ENCODE measurements at regions not wholly inside any gene's neighbourhood (a gene's known extent, or its start where the extent isn't known, plus 50 kb on each side); places are given as distances from the start of the nearest gene placed in this dataset.
"Not testable (repeated sequence)": the region's sequence is repeated elsewhere in the genome, so short reads cannot be mapped to it uniquely, and the experiment has no call there.

DNA sequence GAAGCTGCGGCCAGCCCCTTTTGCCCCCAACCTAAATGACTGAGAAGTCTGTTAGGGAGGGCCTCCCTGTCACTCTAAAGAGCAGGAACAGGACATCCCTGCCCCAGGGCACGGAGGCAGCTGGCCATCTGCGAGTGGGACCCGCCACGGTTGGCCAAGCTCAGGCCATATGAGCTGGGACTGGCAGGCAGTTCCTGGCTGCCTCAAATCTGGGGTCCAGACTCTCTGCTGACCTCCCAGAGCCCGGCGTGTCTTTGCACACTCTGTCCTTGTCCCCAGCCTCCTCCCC is 143.0 kb downstream of the IGLL1 start:
- DNase-seq = not testable (repeated sequence)

DNA sequence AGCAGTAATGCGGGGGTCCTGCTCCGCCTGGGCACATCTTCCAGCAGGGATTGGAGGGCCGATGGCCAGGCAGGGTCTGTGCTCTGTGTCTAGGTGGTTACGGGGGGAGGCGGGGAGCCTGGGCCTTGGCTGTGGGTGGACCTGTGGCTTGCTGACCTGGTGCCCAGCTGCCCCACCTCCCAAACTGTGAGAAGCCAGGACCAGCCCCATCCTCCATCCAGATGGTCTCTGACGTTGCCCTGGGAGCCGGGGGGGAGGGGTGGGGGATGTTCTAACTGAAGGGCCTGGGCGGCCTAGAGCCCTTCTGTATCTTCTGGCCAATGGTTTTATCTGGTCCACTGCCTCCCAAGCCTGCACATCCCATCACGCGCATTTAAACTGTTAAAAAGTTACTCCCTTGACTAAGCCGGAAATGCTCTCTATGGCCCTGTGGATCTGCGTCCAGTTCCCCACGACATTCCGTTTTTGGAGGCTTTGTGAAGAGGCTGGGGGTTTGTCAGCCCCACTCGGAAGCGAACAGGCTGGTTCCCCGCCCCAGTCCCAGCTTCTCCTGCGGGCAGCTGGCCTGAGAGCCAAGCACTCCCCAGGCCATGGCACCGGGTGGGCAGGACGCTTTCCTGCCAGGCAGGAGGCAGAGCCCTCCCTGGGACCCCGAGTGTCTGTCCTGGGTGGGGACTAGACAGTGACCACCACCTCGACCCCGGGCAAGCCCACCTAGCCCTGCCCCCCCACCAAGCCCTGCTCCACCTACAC is 143.6 kb downstream of the IGLL1 start:
- DNase-seq = not testable (repeated sequence)

DNA sequence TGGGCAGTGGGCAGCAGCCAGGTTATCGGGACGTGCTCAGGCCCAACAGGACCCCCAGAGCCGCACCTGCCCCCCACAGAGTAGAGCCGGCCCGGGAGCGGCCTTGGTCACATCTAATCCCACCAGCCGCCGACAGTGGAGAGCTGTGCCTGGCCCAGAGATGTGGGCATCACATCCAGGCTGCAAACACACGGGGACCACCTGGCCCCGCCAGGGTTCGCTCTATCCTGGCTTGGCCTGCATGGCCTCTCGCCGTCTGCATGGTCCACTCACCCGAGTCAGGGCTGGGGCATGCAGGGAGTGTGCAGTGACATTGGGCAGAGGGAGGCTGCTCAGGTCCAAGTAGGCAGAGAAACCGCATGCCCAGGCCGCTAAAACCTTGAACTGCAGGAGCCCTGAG is 144.9 kb downstream of the IGLL1 start:
- not testable (repeated sequence) for DNase-seq

DNA sequence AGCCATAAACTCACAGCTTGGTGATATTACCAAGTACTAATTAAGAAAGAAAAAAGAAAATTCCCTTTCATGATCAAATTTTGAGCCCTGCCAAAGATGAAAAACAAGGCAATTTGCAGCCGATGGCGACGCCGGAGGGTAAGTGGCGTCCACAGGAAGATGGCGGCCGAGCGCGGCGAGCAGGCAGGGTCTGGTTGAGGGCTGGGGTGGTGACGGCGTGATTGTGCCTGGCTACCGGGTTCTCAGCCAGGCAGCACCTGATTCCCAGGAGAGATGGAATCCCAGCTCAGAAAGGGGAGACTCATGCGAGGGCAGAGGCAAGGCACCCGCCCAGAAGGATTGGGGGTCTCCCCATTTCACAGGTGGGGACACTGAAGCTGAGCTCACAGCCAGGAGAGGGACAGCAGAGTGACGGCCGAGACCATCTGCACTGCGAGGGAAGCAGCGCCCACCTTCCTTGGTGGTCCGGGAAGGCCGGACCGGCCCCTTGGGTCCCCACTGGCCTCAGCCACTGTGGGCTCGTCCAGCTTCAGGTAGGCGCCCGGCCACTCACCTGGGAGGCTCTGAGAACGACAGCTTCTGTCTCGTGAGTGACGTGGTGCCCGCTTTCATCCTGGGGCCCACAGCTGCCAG is 145.8 kb downstream of the IGLL1 start:
- DNase-seq = not testable (repeated sequence)

DNA sequence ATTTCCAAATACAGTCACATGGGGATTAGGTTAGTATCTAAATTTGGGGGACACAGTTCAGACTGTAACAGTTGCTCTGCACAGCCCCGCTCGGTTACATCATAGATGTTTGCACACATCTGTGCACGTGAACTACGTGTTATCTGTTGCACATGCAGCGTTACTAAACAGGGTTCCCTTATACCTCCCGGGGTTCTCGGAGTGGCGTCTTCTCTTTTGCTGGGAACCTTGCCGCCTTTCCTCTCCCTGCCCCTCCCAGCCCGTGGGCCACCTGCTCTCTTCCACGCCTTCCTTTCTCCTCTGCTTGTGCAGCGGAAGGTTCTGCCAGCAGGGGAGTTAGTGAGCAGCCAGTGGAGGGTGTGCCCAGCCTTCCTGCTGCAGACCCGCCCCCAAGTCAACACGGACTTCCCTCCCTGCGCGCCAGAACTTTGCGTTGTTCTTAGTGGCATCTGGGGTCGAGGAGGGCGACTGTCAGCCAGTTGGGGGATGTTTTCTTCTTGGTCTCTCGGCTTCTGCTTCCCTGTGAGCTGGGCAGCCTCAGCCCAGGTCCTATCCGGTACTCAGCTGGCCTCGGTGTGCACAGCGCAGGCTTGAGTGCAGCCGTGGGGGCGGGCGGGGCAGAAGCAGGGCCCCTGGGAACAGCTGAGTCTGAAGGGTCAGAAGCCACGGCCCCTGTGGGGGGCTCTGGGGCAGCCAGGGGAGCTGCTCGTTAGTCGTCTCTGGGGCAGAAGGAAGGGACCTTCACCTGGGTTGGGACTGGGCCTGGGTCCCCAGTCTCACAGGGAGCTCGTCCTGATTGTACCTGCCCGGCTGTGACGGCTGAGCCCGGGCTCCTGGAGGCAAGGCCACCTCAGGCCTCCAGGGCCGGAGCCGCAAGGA is 146.7 kb downstream of the IGLL1 start:
- DNase-seq = peak; percentile 38

DNA sequence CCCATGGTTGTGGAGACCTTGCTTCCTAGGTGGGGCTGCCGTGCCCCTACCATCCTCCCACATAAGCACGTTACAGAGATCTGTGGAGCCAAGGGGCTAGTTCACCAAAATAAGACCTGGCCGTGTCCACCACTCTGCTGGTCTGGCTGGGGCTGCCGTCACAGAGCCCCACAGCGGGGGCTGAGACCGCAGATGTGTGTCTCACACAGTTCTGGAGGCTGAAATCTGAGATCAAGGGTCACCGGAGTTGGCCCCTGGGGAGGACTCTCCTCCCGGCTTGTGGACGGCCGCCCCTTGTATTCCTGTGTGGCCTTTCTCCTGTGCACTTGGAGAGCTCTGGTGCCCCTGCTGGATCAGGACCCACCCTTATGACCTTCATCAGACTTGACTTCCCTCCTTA is 147.4 kb downstream of the IGLL1 start:
- DNase-seq = not testable (repeated sequence)

DNA sequence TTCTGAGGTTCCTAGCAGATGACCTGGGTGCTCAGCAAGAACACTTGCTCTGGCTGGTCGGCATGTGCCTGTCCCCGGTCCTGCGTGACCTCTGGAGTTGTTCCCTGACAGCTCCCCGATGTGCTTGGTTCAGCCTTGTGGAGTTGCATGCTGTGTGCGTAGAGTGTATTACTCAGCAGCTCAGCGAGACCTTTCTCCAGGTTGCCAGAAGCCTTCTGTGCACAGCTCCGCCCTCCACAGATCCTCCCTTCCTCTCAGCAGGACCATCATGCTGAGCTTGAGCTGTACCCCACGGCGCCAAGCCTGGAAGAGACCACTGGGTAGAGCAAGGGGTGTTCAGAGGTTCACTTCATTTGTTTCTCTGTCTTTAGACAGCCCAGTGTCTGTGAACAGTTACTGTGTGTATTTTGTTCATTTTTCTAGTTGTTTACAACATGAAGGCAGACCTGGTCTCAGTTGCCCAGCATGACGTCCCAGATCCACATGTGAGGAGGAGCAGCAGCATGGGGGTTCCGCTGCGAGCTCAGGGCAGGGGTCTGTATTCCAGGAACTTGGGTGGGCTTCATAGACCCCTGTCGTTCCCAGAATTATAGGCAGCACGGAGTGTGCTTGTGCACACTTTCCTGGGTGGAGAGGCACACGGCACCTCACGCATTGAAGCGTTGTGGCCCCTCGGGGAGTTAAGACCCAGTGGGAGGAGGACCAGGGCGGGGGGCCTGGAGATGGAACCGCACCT is 148.6 kb downstream of the IGLL1 start:
- DNase-seq = no peak

DNA sequence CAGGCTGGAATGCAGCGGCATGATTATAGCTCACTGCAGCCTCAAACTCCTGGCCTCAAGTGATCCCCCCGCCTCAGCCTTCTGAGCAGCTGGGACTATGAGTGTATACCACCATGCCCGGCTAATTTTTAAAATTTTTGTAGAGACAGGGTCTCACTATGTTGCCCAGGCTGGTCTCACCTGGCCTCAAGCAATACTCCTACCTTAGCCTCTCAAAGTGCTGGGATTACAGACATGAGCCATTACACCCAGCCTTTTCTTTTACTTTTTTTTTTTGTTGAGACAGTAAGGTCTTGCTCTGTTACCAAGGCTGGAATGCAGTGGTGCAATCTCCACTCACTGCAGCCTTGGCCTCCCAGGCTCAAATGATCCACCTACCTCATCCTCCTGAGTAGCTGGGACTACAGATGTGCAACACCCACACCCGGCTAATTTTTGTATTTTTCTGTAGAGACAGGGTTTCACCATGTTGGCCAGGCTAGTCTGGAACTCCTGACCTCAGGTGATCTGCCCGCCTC is 155.5 kb downstream of the IGLL1 start:
- not testable (repeated sequence) for DNase-seq

DNA sequence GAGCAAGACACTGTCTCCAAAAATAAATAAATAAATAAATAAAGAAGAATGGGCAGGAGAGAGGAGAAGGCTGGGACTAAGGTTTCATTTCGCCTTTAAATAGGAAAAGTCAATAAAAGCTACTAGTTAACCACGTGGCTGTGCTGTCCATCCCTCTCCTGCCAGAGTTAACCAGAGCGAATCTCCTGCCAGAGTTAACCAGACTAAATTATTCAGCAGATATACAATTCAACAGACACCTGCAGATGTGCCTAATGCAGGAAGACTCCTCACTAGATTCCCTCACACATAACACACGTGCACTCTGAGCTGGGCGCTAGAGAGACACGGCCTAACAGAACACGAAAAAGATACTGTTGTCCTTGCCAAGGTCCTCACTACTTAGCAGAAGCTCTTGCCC is 156.1 kb downstream of the IGLL1 start:
- DNase-seq = no peak

DNA sequence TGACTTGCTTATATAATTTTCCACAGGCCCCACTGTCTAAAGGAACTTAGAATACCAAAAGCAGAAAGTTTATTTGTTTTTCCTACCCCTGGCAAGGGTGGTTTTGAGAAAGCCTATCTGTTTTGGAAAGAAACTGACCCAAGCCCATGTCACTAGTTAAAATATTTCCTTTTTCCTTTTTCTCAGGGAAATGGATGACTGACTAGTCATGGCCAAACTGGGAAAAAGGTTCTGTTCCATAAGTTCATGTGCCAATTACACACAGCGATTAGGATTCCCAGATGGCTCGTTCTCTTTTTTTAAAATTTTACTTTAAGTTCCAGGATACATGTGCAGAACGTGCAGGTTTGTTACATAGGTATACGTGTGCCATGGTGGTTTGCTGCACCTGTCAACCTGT is 157.8 kb downstream of the IGLL1 start:
- DNase-seq = not testable (repeated sequence)

DNA sequence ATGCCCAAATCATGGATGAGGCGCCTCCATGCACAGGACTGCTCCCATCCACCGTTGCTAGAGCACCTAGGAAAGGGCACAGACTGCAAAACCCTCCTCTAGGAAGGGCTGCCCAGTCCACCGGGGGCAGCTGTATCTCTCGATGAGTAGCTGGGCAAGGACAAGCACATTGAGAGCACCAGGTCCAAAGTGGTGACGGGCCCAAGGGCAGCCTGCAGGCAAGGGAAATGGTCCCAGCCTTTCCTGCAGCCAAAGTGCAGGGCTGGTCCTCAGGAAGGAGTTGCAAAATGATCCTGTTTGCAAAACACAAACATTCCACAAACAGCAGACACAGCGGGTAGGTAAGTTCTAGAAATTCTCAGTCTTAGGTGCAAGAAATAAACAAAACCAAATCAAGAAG is 158.8 kb downstream of the IGLL1 start:
- not testable (repeated sequence) for DNase-seq

DNA sequence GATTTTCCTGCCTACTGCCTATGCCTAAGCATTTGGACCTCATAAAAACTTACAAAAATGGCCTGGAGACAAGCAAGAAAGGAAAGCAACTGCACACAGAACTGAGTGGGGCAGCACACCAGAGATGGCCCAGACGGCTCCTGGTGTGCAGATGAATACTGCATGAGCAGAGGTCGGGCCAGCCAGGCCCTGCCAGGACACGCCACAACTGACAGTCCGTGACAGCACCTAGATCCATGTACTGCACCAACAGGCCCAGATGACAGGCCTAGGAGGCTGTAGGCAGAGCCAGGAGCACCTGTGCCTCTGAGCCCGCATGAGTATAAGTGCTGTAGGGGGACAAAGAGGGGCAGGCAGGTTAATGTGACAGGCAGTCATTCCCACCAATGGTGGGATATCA is 160.2 kb downstream of the IGLL1 start:
- no peak for DNase-seq

DNA sequence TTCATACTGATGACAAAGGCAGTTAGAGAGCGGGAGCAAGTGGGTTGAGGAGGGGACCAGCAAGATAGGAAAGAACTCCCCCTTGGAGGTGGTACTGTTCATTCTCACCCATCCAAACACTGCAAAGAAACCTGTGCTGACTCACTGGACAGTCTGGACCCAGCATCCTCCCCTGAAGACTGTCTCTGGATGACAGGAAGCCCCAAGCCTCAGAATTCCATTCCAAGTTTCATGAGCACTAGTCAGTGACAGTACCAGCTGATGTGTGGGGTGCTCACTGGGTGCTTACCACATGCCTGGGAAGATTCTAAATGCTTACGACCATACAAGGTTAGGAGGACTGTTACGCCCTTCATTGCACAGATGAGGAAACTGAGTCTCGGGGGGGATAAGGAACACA is 160.9 kb downstream of the IGLL1 start:
- no peak for DNase-seq

DNA sequence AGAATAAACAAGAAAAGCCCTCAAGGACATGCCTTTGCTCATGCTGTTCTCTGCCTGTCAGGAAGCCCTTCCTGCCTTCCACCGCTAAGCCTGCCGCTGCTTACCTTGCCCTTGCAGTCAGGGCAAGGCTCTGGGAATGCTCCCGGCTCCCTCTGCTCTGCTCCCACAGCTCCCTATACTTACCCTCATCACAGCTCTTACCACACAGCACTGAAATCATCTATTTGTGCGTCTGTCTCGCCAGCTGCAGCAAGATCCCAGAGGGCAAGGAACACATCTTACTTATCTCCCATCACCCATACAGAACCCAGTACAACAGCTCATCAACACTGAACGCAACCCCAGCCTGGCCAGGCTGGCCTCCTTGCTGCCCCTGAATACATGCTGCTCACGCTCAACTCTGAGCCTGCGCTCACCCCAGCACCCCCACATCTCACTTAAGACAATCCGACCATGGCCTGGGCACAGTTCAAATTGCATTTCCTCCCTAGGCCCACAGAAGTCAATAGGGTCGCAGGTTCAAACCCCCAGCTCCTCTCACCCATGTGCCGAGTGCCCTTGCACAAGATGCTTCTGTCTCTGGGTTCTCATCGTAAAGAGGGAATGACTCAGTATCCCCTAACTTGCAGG is 161.8 kb downstream of the IGLL1 start:
- no peak for DNase-seq

DNA sequence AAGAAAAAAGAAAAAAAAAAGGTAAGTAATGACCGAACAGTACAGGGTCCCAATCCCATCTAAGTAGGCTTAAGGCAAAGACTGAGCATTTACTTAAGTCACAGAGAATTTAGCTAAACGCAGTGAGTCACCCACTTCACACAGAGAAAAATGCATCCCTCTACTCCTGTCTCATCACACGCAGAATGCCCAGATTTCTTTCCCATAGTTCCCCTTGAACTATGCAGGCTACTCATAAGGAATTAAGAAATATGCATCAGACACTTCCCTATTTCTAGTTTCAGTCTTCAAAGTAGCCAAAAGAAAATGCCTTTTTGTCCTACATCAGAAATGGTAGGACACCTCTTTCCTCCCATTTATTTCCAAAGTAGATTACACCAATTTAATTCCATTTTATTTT is 162.8 kb downstream of the IGLL1 start:
- DNase-seq = not testable (repeated sequence)

DNA sequence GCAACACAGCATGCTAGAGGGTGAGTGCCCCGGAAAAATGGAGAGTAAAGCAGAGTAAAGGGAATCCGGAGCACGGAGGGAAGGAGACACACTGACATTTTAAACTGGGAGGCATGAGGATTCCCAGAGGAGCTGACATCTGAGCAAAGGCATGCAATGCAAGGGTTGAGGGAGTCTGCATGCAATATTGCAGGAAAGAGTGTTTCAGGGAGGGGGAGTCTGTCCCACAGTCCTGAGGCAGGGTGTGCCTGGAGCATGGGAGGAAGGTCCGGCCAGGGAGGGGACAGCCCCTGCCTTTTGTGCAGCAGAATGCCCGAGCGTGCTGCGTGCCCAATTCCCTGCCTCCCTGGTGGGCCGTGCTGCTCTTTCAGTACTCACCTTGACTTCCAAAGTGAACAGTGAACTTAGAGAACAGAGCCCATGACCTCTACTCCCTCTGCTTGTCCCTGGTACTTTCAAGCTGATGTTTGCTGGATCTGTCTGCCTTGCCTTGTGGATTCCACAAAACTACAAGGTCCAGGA is 163.9 kb downstream of the IGLL1 start:
- DNase-seq = not testable (repeated sequence)

DNA sequence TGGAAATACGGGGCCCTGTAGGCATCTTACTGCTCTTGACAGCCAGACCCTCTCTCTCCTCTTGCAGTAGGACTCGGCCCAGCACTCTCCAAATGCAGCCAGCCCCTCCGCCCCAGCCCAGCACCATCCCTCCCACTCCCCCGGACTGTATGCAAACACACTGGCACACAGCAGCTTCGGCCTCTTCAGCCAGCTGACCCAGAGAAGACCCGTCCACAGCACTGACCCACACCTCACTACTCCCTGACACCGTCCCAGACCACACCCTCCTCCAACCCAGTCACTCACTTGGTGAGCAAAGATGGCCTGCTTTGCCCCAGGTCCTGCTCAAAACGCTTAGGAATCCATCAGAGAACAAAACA is 164.6 kb downstream of the IGLL1 start:
- no peak for DNase-seq

DNA sequence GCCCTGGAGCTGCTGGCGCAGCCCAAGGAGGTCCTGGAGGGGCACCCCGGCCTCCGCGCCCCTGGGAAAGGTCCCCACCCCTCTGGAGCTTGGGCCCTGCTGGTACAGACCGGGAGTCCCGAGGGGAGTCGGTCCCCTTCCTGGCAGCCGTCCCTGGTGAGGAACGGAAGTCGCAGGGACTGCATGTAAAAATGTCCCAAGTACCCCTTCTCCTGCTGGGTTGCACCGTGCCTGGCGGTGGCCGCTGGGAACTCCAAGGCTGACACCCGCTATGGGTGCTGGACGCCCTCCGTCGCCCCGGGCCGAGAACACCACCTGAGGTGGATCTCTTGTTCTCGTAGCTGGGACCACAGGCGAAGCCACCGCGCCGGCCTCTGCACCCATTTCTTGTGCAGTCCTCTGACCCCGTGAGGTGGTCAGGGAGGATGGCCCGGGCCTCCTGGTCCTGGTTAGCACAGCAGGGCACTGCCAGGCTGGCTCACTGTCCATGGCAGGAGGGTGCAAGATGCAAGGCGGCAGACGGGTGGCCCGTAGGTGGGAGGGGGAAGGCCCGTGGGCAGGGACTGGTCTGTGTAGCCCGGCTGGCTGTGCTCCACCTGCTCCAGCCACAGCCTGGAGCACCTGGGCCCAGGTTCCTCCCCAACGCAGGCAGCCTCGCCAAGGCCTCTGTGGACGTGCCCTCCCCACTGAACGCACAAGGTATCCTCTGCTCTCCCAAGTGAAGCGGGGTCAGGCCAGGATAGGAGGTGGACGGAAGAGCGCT is 165.2 kb downstream of the IGLL1 start:
- DNase-seq = no peak

DNA sequence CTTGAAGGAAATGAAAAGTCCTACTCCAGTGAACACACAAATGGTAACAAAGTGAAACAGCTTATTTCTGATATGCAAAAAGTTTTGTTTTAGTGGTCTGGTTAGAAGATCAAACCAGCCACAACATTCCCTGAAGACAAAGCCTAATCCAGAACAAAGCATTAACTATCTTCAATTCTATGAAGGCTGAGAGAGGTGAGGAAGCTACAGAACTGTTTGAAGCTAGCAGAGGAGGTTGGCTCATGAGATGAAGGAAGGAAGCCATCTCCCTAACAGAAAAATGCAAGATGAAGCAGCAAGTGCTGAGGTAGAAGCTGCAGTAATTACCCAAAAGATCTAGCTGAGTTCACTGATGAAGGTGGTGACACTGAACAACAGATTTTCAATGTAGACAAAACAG is 168.4 kb downstream of the IGLL1 start:
- DNase-seq = no peak

DNA sequence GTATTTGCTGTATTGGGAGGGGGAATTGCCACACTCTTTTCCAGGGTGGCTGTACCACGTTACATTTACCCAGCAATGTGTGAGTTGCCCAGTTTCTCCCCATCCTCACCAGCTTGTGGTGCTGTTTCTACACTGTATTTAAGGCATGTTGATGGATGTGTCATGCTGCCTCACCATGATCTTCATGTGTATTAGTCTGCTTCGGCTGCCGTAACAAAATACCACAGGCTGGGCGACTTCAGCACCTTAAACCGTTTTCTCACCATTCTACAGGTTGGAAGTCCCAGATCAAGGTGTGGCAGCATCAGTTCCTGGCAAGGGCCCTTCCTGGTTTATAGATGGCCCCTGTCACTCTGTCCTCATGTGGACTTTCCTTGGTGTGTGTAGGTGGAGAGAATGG is 169.7 kb downstream of the IGLL1 start:
- DNase-seq = no peak

DNA sequence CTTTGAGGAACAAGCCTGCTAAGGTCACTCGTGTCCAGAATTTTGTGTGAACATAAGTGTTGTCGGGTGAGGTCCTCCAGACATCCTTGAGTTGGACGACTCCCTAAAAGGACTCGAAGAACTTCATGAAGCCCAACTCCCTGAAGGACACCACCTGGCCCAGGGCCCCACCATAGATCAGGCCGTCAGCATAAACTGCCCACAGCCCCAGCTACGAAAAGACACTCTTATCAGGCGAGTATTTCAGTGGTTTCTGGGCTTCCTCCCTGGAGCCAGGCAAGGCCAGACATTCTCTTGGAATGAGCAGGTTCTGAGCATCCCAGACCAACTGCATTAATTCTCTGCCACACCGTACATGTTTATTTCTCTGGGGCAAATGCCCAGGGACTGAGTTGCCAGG is 170.1 kb downstream of the IGLL1 start:
- no peak for DNase-seq

DNA sequence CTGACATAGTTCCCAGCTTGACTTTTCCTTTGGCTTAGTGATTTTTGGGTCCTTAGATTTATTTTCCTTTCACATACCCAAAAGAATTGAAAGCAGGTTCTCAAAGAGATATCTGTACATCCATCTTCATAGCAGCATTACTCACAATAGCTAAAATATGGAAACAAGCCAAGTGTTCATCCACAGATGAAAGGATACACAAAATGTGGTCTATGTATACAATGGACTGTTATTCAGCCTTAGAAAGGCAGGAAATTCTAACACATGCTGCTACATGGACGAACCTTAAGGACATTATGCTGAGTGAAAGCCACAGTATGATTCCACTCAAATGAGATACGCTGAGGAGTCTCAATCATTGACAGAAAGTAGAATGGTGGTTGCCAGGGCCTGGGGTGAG is 171.8 kb downstream of the IGLL1 start:
- no peak for DNase-seq

Data from activated effector memory CD4-positive, alpha-beta T cell treated with Interleukin-2 at 50 U/mL for 16 hours (primary cell).